Stimulated activated CD4-positive, alpha-beta T cell treated with anti-CD3 and anti-CD28 coated beads, Interleukin-12 subunit alpha, Interleukin-12 subunit beta, amount 100 ng/mL, for 24 hours (primary cell): ENCODE measurements at regions not wholly inside any gene's neighbourhood (a gene's known extent, or its start where the extent isn't known, plus 50 kb on each side); places are given as distances from the start of the nearest gene placed in this dataset.

Experiments used
- DNase-seq, 2 experiments: peaks; one replicate each; pipeline ENCODE4 v3.0.0-alpha.2; 2020; ENCODE audit warnings: low read depth in 2 of 2

- DNase-seq, result no peak
Measured at GRCh38 chr10:30793093-30793492, 163.5 kb upstream of the LYZL2 start.

GRCh38 chr10:30792025-30792424, 162.5 kb upstream of the LYZL2 start:
- no peak for DNase-seq

DNA sequence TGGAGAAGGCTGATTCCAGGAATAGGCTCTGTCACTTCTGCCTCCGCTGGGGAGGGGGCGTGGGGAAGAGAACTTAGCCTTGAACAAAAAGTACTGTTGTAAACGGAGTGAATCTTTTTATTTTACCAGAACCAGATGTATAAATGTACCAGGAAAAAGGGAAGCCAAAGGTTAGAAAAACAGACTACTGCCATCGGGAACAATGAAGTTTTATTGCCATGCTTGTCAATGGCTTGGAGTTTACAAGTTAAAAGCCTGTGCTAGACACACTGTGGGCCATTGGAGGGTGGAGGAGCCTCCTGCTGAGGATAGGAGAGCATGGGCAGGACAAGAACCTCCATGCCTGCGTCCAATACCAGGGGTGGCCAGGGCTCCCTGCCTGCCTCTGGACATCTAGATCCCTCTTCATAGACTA, 161.7 kb upstream of the LYZL2 start:
- DNase-seq, result no peak

GRCh38 chr10:30789806-30790205, 160.3 kb upstream of the LYZL2 start:
- DNase-seq, result no peak

DNA sequence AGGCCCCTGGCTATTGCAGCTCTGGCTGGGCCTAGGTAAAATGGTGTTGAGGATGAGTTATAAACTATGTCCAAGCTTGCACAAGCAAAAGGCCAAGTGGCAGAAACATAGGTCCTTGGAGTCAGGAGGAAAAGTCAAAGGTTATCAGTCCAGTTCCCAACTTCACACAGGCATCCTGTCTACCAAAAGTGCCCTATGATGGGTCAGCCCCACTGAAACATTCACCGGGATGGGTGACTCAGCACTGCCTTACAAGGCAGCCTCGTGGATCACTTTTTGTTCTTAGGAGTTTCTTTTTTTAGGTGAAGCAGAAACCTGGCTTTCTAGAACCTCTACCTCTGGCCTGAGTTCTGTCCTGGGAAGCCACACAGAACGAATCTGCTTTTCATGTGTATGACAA, 158.8 kb upstream of the LYZL2 start:
- DNase-seq, result no peak

DNA sequence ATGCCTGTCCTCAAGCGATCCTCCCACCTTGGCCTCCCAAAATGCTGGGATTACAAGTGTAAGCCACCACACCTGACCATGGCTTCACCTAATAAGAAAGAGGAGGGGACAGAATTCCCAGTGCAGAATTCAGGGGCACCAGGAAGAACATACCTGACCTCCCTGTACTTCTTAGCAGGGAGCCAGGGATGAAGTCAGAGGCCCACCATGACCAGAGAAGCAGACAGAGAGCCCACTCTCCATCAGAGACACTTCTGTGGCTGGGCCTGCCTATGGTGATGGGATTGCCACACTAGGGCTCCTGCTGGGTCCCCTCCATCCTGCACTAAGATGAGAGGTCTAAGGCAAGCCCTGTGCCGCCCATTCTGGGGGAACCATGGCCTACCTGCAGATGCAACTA, 157.4 kb upstream of the LYZL2 start:
- no peak for DNase-seq

- no peak for DNase-seq
Measured at GRCh38 chr10:30786131-30786530, 156.6 kb upstream of the LYZL2 start.

DNA sequence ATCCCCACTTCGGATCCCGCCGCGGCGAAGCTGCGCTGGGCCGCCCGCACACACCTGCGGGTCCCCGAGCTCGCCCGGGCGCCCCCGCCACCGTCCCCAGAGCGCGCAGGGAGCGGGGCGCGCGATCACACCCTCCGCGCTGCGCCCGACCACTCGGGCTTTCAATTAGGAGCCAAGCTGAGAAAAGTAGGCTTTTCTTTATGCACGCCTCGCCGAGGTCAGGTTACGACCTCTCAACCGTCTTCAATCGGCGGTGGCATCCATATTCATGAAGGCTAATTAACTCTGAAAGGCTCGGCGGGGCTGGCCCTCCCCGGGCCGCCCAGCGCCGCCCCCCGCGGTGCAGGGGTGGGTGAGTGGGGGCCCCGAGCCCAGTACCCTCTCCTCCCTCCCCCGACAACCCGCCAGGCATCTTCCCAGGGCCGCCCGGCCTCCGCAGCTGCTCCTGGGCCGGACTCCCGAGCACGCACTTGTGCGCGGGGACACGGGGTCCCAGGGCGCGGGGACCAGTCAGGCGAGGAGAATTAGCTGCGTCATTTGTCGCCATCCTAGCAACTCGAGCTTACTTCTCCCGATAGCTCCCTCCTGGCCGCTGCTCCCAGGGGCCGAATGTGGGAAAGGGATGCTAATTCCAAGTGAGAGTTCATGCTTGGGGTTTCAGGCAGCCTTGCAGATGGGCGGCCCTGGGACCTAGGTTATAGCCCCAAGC, 155.5 kb upstream of the LYZL2 start:
- peak in 1 of 2 experiments; percentile 6 for DNase-seq

DNA sequence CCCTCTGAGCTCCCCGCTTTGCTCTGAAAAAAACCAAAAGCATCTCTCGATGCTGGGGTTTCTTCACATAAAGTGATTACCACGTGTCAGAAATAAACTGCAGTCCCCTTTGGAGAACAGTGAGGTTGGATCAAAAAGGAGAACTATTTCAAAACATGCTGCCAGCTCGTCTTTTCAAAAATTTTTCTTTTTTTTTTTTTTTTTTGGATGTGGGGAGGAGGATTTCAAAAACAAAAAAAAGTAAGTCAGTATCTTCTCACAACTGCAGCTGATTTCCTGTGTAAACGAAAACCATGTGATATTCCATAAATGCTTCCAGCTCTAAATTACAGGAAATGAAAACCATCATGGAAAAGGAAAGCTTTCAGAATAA, 155.0 kb upstream of the LYZL2 start:
- DNase-seq, result no peak

DNA sequence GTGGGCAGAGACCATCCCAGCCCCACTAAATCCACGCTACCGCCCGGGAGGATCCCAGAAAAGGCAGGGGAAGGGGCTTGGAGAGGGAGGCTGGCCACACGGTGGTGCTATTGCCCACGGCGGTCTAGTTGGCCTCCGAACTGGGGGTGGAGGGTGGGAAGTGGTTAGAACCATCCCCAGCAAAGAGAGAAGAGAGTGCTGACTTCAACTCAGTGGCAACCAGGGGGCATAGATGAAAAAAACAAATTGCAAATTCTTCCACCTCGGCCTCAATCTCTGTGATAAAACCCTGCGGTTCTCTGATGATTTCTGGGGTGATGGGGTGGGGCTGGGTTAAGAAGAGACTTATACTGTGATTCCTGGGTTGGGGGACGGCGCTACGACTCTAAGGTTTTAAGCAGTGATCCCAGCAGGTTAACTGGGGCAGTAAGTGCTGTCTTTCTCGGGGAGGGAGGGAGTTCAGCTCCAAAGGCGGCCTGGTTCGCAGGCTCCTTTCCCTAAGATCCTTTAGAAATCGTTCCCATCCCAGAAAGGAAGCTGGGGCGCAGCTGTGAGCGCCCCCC, 154.5 kb upstream of the LYZL2 start:
- peak; percentile 61 to 80 for DNase-seq

GRCh38 chr10:30782537-30783461, 153.2 kb upstream of the LYZL2 start:
- no peak for DNase-seq

- DNase-seq, result no peak
Measured at GRCh38 chr10:30782157-30782536, 152.6 kb upstream of the LYZL2 start.

GRCh38 chr10:30781670-30782121, 152.1 kb upstream of the LYZL2 start:
- no peak for DNase-seq

GRCh38 chr10:30778769-30779168, 149.2 kb upstream of the LYZL2 start:
- DNase-seq, result no peak

DNA sequence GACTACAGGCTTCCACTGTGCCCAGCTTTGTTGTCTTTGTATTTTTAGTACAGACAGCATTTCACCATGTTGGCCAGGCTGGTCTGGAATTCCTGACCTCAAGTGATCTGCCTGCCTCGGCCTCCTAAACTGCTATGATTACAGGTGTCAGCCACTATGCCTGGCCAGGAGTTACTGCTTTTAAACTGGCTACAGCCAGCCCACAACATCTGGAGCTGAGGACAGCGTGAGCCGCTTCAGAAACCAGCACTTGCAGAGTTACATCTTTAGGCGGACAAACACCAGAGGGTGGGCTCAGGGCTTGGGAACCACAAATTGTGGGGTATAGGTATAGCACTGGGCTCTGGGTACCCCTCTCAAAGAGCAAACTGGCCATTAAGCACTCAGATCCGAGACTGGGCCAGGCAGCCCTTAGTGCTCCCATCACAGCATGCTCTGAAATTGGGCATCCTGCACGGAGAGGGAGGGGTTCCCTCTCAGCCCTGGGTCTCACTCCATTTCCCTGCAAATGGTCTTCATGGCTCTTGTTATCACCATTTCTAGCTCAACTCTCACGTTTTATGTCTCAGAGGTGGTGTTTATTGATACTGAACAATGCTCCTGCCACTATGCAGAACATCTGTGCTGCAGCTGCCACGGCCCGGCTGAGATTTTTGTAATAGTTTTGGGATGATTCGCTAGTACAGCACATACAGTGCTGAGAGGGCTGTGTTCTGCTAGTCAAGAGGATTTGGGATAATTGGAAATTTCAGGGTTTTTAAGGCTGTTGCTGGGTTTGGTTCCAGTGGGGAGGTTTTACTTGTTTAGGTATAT, 146.4 kb upstream of the LYZL2 start:
- DNase-seq, result no peak

DNA sequence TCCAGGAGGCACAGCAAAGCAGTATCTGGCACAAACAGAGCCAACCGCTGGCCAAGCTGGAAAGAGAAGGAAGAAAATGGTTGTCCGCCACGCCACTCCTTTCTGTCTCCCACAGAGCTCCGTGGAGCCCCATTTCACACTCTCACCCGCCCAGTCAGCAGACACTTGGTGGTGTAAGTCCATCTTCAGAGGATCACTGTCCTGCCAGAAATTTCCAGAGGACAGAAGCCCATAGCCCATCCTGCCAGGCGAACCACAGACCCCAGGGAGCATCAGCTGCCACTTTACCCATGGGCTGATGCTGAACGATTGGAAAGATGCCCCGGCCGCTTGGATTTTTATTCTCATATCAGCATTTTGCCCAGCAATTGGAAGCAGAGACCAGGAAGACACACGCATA, 144.7 kb upstream of the LYZL2 start:
- no peak for DNase-seq

DNA sequence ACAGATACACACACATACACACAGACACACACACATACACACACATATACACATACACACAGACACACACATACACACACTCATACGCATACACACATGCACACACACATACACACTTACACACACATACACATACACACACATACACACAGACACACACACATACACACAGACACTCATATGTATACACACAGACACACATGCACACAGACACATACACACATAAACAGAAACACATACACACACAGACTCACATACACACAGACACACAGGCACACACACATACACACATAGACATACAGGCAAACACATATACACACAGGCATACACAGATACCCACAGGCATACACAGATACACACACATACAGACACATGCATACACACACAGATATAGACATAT, 143.9 kb upstream of the LYZL2 start:
- no peak for DNase-seq

- no peak for DNase-seq
Measured at GRCh38 chr10:30770816-30771215, 141.3 kb upstream of the LYZL2 start.

DNA sequence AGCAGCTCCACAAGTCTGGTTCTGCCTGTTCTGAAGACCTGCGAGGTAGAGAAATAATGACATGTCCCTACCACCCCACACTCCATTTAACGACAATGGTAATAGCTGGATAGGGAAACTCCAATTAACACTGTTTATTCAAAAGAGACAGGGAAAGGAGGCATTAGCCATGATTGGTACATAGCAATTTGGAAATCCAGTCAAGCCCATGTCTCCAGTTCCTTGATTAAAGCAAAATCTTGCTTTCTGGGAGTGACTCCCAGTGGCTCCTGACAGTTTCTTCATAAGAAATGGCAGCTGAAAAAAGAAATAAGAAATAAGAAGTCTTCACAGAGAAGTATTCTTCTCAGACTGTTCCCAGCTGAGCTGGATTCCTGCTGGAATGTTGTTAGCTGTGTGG, 140.7 kb upstream of the LYZL2 start:
- DNase-seq, result no peak

DNA sequence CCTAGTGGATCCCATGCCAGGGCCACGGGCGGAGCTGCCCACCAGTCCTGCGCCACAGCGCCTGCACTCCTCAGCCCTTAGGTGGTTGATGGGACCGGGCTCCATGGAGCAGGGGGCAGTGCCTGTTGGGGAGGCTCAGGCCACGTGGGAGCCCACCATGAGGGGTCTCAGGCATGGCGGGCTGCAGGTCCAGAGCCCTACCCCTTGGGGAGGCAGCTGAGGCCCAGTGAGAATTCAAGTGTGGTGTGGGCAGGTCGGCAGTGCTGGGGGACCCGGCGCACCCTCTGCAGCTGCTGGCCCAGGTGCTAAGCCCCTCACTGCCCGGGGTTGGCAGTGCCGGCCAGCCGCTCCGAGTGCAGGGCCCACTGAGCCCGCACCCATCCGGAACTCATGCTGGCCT, 139.8 kb upstream of the LYZL2 start:
- DNase-seq, result no peak

DNA sequence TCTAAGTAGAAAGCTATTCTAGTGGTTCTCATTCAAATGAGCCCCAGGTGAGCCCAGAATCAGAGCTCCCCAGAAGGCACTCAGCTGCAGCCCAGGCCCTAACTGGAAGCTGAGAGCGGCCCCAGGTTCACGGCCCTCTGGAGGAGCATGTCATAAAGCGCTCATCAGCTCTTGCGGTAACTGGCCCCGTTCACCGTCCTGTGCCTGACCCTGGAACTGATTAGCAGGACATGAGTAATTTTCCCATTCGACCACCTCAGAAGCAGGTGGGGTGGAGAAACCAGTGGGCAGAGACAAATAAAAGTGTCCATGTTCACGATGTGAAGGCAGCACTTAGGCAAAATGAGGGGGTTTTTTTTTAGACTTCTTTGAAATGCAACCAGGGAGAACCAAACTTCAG, 136.1 kb upstream of the LYZL2 start:
- DNase-seq, result no peak

- DNase-seq, result no peak
Measured at GRCh38 chr10:30765022-30765615, 135.6 kb upstream of the LYZL2 start.
